Nephron (organoid): ENCODE measurements at regions not wholly inside any gene's neighbourhood (a gene's known extent, or its start where the extent isn't known, plus 50 kb on each side); places are given as distances from the start of the nearest gene placed in this dataset.
A peak's percentile ranks its signal among the peaks of the same experiment; 100 is the strongest.

Experiments
- H3K27ac Mint-ChIP-seq, 3 experiments: 2 replicates each; pipeline ENCODE4 v1.8.0; 2020; ENCODE audit warnings: mixed read lengths in 3 of 3, mild to moderate bottlenecking in 2 of 3, moderate library complexity in 1 of 3
- H3K27me3 Mint-ChIP-seq: 2 replicates; pipeline ENCODE4 v1.8.0; 2021; ENCODE audit warnings: low read depth, mild to moderate bottlenecking, moderate library complexity, mixed read lengths
- H3K36me3 Mint-ChIP-seq: 2 replicates; pipeline ENCODE4 v1.8.0; 2020; ENCODE audit warnings: low read depth, mixed read lengths
- H3K4me1 Mint-ChIP-seq: 2 replicates; pipeline ENCODE4 v1.8.0; 2020; ENCODE audit warnings: mixed read lengths
- H3K4me3 Mint-ChIP-seq, 3 experiments: 2 replicates each; pipeline ENCODE4 v1.8.0; 2020; ENCODE audit warnings: mild to moderate bottlenecking in 3 of 3, mixed read lengths in 3 of 3, moderate library complexity in 2 of 3
- H3K9me3 Mint-ChIP-seq: 2 replicates; pipeline ENCODE4 v1.8.0; 2020; ENCODE audit warnings: mixed read lengths
- CTCF ChIP-seq, 3 experiments: fragments of 200-600 bp; sonication (generic); IDR thresholded peaks; one replicate each; pipeline ENCODE4 v1.5.0; 2021; ENCODE audit warnings: antibody characterized with exemption in 3 of 3; ENCODE audit not compliant: unreplicated experiment in 3 of 3

GRCh38 chr2:150129921-150130575 is 357.4 kb downstream of the RND3 start:
- no peak for TF ChIP-seq CTCF (IDR thresholded peaks at IDR 0.05; ENCODE audit: unreplicated experiment in 3 of 3)
- Mint-ChIP-seq H3K27me3 (no peaks in the 10 kb centered on the region), H3K4me3 (no peak overlapping the region), H3K36me3 (peaks cover 4% of the 10 kb centered on the region), H3K9me3 (peaks cover 4% of the 10 kb centered on the region), H3K4me1 (peaks cover 42% of the 10 kb centered on the region), H3K27ac (peak overlapping the region; percentile 62 to 78 (median 75))

GRCh38 chr2:150127995-150128394 is 359.5 kb downstream of the RND3 start:
- no peaks in the 10 kb centered on the region for H3K27me3 Mint-ChIP-seq
- TF ChIP-seq CTCF (IDR thresholded peaks at IDR 0.05; ENCODE audit: unreplicated experiment in 3 of 3) = no peak
- peaks cover 4% of the 10 kb centered on the region for H3K36me3 Mint-ChIP-seq
- no peak overlapping the region for H3K4me3 Mint-ChIP-seq
- peaks cover 35% of the 10 kb centered on the region for H3K4me1 Mint-ChIP-seq
- H3K9me3 Mint-ChIP-seq = peaks cover 4% of the 10 kb centered on the region
- peak overlapping the region in 2 of 3 experiments; percentile 29 to 45 for H3K27ac Mint-ChIP-seq

GRCh38 chr2:150127346-150127990 is 360.0 kb downstream of the RND3 start:
- TF ChIP-seq CTCF (IDR thresholded peaks at IDR 0.05; ENCODE audit: unreplicated experiment in 3 of 3) = no peak
- Mint-ChIP-seq H3K36me3 (peaks cover 4% of the 10 kb centered on the region), H3K27me3 (no peaks in the 10 kb centered on the region), H3K27ac (peak overlapping the region in 2 of 3 experiments; percentile 29 to 44), H3K4me3 (no peak overlapping the region), H3K9me3 (peaks cover 4% of the 10 kb centered on the region), H3K4me1 (peaks cover 36% of the 10 kb centered on the region)

- no peak for TF ChIP-seq CTCF (IDR thresholded peaks at IDR 0.05; ENCODE audit: unreplicated experiment in 3 of 3)
- Mint-ChIP-seq H3K36me3 (peaks cover 4% of the 10 kb centered on the region), H3K4me3 (no peak overlapping the region), H3K4me1 (peaks cover 36% of the 10 kb centered on the region), H3K27me3 (no peaks in the 10 kb centered on the region), H3K27ac (no peak overlapping the region), H3K9me3 (peaks cover 4% of the 10 kb centered on the region)
Measured at GRCh38 chr2:150126839-150127238, 360.6 kb downstream of the RND3 start.

- Mint-ChIP-seq H3K4me3 (no peak overlapping the region), H3K27me3 (no peaks in the 10 kb centered on the region), H3K9me3 (peaks cover 4% of the 10 kb centered on the region), H3K27ac (peak overlapping the region in 2 of 3 experiments; percentile 29 to 71), H3K4me1 (peaks cover 36% of the 10 kb centered on the region), H3K36me3 (peaks cover 4% of the 10 kb centered on the region)
- no peak for TF ChIP-seq CTCF (IDR thresholded peaks at IDR 0.05; ENCODE audit: unreplicated experiment in 3 of 3)
Measured at GRCh38 chr2:150126143-150126740, 361.2 kb downstream of the RND3 start.
